SU-DHL-6 (cell line): ENCODE measurements at regions not wholly inside any gene's neighbourhood (a gene's known extent, or its start where the extent isn't known, plus 50 kb on each side); places are given as distances from the start of the nearest gene placed in this dataset.

Experiments used
- EZH2phosphoT487 ChIP-seq: fragments of 200-600 bp; sonication (generic), shearing (Covaris generic); conservative IDR thresholded peaks from 2 replicates; pipeline ENCODE4 v1.6.1; 2018; ENCODE audit warnings: mild to moderate bottlenecking, antibody characterized with exemption, low read length, moderate library complexity, mixed read lengths
- TF ChIP-seq, protein P1 (sequence below): fragments of 200-600 bp; sonication (generic); IDR thresholded peaks from one replicate; pipeline ENCODE4 v1.5.1; 2017; ENCODE audit warnings: antibody characterized with exemption, mild to moderate bottlenecking, low read length, moderate library complexity; ENCODE audit not compliant: insufficient read depth, poor library complexity, severe bottlenecking

DNA sequence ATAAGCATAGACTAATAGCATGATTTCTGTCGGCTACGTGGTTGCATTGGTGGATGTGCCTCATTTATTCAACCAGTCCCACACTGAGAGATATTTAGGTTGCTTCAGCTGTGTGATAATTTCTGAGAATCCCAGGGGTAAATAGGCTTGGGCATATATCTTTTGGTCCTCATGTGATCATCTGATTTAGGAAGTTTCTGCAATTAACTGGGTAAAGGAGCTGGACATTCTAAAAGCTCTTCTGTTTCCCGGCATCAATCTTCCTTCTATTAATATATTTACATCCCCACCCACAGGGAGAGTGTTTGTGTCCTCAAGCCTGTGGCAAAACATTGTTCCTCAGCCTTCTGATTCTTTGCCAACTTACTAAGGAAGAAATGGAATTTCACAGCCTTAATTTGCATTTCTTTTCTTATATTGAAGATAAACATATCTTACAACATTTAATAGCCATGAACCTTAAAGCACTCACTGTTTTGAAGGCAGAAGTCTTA lies 431.6 kb downstream of the RFC3 start:
- TF ChIP-seq, protein P1, sequence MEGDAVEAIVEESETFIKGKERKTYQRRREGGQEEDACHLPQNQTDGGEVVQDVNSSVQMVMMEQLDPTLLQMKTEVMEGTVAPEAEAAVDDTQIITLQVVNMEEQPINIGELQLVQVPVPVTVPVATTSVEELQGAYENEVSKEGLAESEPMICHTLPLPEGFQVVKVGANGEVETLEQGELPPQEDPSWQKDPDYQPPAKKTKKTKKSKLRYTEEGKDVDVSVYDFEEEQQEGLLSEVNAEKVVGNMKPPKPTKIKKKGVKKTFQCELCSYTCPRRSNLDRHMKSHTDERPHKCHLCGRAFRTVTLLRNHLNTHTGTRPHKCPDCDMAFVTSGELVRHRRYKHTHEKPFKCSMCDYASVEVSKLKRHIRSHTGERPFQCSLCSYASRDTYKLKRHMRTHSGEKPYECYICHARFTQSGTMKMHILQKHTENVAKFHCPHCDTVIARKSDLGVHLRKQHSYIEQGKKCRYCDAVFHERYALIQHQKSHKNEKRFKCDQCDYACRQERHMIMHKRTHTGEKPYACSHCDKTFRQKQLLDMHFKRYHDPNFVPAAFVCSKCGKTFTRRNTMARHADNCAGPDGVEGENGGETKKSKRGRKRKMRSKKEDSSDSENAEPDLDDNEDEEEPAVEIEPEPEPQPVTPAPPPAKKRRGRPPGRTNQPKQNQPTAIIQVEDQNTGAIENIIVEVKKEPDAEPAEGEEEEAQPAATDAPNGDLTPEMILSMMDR, result no peak
- no peak for TF ChIP-seq EZH2phosphoT487
